Amniotic stem cell (primary cell): ENCODE measurements at regions not wholly inside any gene's neighbourhood (a gene's known extent, or its start where the extent isn't known, plus 50 kb on each side); places are given as distances from the start of the nearest gene placed in this dataset.
"Not testable (repeated sequence)": the region's sequence is repeated elsewhere in the genome, so short reads cannot be mapped to it uniquely, and the experiment has no call there.

Experiments
- DNase-seq: peaks from one replicate; lab custom pipeline; 2025; lab: John Stamatoyannopoulos, UW

GRCh38 chr11:112310848-112311247, 50.2 kb upstream of the PLET1 start:
- DNase-seq, result no peak

GRCh38 chr11:112315057-112315720, 54.5 kb upstream of the PLET1 start:
- DNase-seq, result no peak

- no peak for DNase-seq
These were observed 55.4 kb upstream of the PLET1 start for GRCh38 chr11:112315861-112316739.

GRCh38 chr11:112316971-112317370, 56.3 kb upstream of the PLET1 start:
- no peak for DNase-seq

- peak; percentile 71 for DNase-seq
These were observed 57.5 kb upstream of the PLET1 start for GRCh38 chr11:112318184-112318591.

- DNase-seq, result no peak
These were observed 58.0 kb upstream of the PLET1 start for GRCh38 chr11:112318661-112319060.

- peak; percentile 10 for DNase-seq
These were observed 60.0 kb upstream of the PLET1 start for GRCh38 chr11:112320668-112321067.

- DNase-seq, result no peak
These were observed 61.0 kb upstream of the PLET1 start for GRCh38 chr11:112321501-112322172.

GRCh38 chr11:112322173-112322790, 61.6 kb upstream of the PLET1 start:
- DNase-seq, result no peak

- DNase-seq, result no peak
These were observed 73.7 kb upstream of the PLET1 start for GRCh38 chr11:112334381-112334780.

- no peak for DNase-seq
These were observed 75.8 kb upstream of the PLET1 start for GRCh38 chr11:112336356-112336886.

GRCh38 chr11:112339566-112339965, 78.9 kb upstream of the PLET1 start:
- no peak for DNase-seq

GRCh38 chr11:112343368-112344039, 82.8 kb upstream of the PLET1 start:
- no peak for DNase-seq

- no peak for DNase-seq
These were observed 83.4 kb upstream of the PLET1 start for GRCh38 chr11:112344040-112344413.

- DNase-seq, result no peak
These were observed 84.5 kb upstream of the PLET1 start for GRCh38 chr11:112345166-112345565.

- no peak for DNase-seq
These were observed 85.0 kb upstream of the PLET1 start for GRCh38 chr11:112345706-112346105.

- DNase-seq, result no peak
These were observed 85.9 kb upstream of the PLET1 start for GRCh38 chr11:112346586-112346985.

- DNase-seq, result no peak
These were observed 87.9 kb upstream of the PLET1 start for GRCh38 chr11:112348480-112349029.

GRCh38 chr11:112351423-112351822, 90.8 kb upstream of the PLET1 start:
- not testable (repeated sequence) for DNase-seq

- DNase-seq, result no peak
These were observed 92.2 kb upstream of the PLET1 start for GRCh38 chr11:112352907-112353306.

GRCh38 chr11:112354364-112354763, 93.7 kb upstream of the PLET1 start:
- no peak for DNase-seq
